H1 (cell line): ENCODE measurements at regions not wholly inside any gene's neighbourhood (a gene's known extent, or its start where the extent isn't known, plus 50 kb on each side); places are given as distances from the start of the nearest gene placed in this dataset.

Experiments used
- CTCF ChIP-seq, 3 experiments: IDR thresholded peaks; 1 replicate in 2 of 3; 2 replicates in 1 of 3; pipeline versions ENCODE4 v1.5.1 to v1.6.1; 2011; ENCODE audit warnings: low read length in 3 of 3, mild to moderate bottlenecking in 3 of 3, inconsistent platforms in 2 of 3, low read depth in 1 of 3, moderate library complexity in 1 of 3; ENCODE audit not compliant: insufficient read depth in 1 of 3; ENCODE audit errors: control extremely low read depth in 1 of 3
- HDAC6 ChIP-seq: IDR thresholded peaks from one replicate; pipeline ENCODE4 v1.7.1; 2012; ENCODE audit warnings: low read depth, mild to moderate bottlenecking, inconsistent platforms, low read length, moderate library complexity
- POLR2A ChIP-seq, 2 experiments: IDR thresholded peaks; 1 replicate in 1 of 2; 2 replicates in 1 of 2; pipeline ENCODE4 v1.6.1; 2011; ENCODE audit warnings: low read depth in 2 of 2, low read length in 2 of 2, mild to moderate bottlenecking in 2 of 2; ENCODE audit errors: control extremely low read depth in 1 of 2
- RAD21 ChIP-seq, 2 experiments: IDR thresholded peaks in 1 of 2; conservative IDR thresholded peaks in 1 of 2; 2 replicates each; pipeline ENCODE4 v1.6.1; 2011; ENCODE audit warnings: low read depth in 2 of 2, low read length in 2 of 2, improper control_type of control experiment in 1 of 2, inconsistent platforms in 1 of 2, mild to moderate bottlenecking in 1 of 2, moderate library complexity in 1 of 2

- TF ChIP-seq POLR2A (IDR thresholded peaks at IDR 0.05; ENCODE audit: control extremely low read depth in 1 of 2, low read depth in 2 of 2, low read length in 2 of 2) (no peak), RAD21 (IDR thresholded peaks at IDR 0.05 in 1 of 2, conservative IDR thresholded peaks at IDR 0.05 in 1 of 2; ENCODE audit: low read depth in 2 of 2, low read length in 2 of 2) (no peak), CTCF (IDR thresholded peaks at IDR 0.05; ENCODE audit: control extremely low read depth in 1 of 3, insufficient read depth in 1 of 3, low read depth in 1 of 3, low read length in 3 of 3) (no peak), HDAC6 (no peak)
Observed at GRCh38 chr1:30467101-30467500, 256.3 kb downstream of the MATN1 start.
